SK-N-MC (cell line): ENCODE measurements at regions not wholly inside any gene's neighbourhood (a gene's known extent, or its start where the extent isn't known, plus 50 kb on each side); places are given as distances from the start of the nearest gene placed in this dataset.

Experiments
- DNase-seq: peaks from one replicate; pipeline ENCODE4 v3.0.0-alpha.2; 2011; ENCODE audit warnings: low read depth, low spot score
- H3K27ac ChIP-seq: fragments of 200-600 bp; sonication (generic); 2 replicates; pipeline ENCODE4 v1.5.1; 2016; ENCODE audit warnings: mixed run types
- H3K36me3 ChIP-seq: fragments of 200-600 bp; sonication (generic); 2 replicates; pipeline ENCODE4 v1.6.1; 2017; ENCODE audit warnings: antibody characterized with exemption, low read length, mixed read lengths; ENCODE audit not compliant: insufficient read depth
- H3K4me3 ChIP-seq: fragments of 200-600 bp; sonication (generic); 2 replicates; pipeline ENCODE4 v1.5.1; 2016
- H3K9ac ChIP-seq: fragments of 200-600 bp; sonication (generic); 2 replicates; pipeline ENCODE4 v1.8.0; 2017; ENCODE audit warnings: mixed run types, mixed read lengths; ENCODE audit not compliant: insufficient read length
- H3K9me3 ChIP-seq: fragments of 200-600 bp; sonication (generic); 2 replicates; pipeline ENCODE4 v1.6.1; 2017; ENCODE audit warnings: low read depth, mild to moderate bottlenecking, antibody characterized with exemption, low read length, moderate library complexity, mixed read lengths
- EZH2 ChIP-seq: fragments of 200-600 bp; sonication (generic); IDR thresholded peaks from one replicate; pipeline ENCODE4 v1.6.1; 2017; ENCODE audit warnings: antibody characterized with exemption
- FOXP2 ChIP-seq: optimal IDR thresholded peaks from 2 replicates; pipeline ENCODE3; 2011; ENCODE audit warnings: mild to moderate bottlenecking, moderate library complexity; ENCODE audit not compliant: insufficient read depth; ENCODE audit errors: extremely low read length, control extremely low read depth
- POLR2AphosphoS5 ChIP-seq: IDR thresholded peaks from 2 replicates; pipeline ENCODE4 v1.6.1; 2012; ENCODE audit warnings: mild to moderate bottlenecking, low read depth, low read length, borderline replicate concordance

DNA sequence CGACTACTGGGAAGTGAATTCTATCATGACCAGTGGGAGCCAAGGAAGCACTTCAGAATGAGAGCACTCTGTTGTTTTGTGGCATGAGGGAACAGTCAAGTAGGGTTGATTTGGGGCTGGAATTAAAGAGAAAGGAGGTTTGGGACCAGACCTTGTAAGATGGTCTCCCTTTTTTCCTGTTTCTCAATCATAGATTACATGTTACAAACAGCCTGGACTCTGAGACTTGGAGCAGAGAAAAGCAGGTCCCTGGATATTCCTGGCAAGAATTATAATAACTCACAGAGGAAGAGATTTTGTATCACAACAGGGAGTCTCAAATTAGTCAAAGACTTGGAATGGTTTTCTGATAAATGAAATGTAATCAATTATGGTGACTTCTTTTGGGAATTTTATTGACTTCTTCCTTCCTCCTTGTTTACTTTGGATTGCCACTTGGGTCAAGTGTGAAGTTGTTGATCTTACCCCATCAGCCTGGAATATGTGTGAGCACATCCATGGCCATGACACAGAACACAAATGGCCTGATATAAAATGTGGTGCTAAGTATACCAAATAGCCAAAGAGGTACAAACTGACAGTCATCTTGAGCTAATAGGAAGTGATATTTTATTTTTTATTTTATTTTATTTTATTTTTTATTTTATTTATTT, 131.0 kb upstream of the OSMR start:
- no peaks in the 10 kb centered on the region for H3K9me3 ChIP-seq
- H3K27ac ChIP-seq, result peak overlapping the region; percentile 77
- H3K9ac ChIP-seq, result no peak overlapping the region
- no peak overlapping the region for H3K4me3 ChIP-seq
- no peaks in the 10 kb centered on the region for H3K36me3 ChIP-seq
- TF ChIP-seq FOXP2 (no peak), POLR2AphosphoS5 (no peak), EZH2 (no peak)
- DNase-seq, result no peak

DNA sequence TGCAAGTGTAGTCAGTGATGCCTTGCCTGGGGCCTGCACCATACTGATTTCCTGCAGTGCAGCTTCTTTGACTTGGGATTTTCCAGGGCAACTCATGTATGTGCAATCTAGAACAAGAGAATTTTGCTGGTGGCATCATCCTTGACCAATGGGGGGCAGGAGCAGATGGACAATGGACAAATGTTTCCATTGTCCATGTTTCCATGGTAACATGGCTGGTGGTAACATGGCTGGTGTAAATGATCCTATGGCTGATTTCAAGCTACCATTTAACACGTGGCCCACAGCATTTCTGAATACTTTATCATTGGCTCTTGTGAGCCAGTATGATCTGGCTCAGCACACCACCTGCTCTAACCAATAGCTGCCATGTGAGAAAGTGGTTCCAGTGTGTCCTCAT, 130.1 kb upstream of the OSMR start:
- no peaks in the 10 kb centered on the region for H3K36me3 ChIP-seq
- TF ChIP-seq POLR2AphosphoS5 (no peak), EZH2 (no peak), FOXP2 (no peak)
- H3K4me3 ChIP-seq, result no peak overlapping the region
- DNase-seq, result no peak
- H3K27ac ChIP-seq, result peak overlapping the region; percentile 100; the same call in 1 of the 2 replicates
- H3K9ac ChIP-seq, result no peak overlapping the region
- H3K9me3 ChIP-seq, result no peaks in the 10 kb centered on the region

DNA sequence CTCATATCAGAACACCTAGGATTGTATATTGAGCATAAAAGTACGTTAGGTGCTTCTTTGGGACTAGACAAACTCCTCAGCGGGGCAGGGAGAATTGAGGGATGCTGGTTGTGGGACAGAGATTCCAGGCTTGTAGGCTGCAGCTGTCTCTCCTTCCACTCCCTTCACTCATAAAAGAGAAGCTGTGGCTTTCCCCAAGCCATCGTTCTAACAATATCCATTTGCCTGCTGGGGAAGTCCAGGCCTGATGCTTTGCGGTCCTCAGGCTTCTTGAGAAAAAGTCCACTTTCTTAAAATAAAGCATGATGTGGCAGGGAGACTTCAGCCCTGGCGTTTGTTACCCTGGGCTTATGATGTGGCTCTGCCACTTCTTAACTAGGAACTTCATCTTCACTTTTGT, 129.3 kb upstream of the OSMR start:
- DNase-seq, result no peak
- H3K27ac ChIP-seq, result peak overlapping the region; percentile 100
- H3K4me3 ChIP-seq, result no peak overlapping the region
- H3K9me3 ChIP-seq, result no peaks in the 10 kb centered on the region
- no peak for TF ChIP-seq FOXP2
- no peak for TF ChIP-seq POLR2AphosphoS5
- no peak for TF ChIP-seq EZH2
- H3K36me3 ChIP-seq, result no peaks in the 10 kb centered on the region
- H3K9ac ChIP-seq, result no peak overlapping the region

DNA sequence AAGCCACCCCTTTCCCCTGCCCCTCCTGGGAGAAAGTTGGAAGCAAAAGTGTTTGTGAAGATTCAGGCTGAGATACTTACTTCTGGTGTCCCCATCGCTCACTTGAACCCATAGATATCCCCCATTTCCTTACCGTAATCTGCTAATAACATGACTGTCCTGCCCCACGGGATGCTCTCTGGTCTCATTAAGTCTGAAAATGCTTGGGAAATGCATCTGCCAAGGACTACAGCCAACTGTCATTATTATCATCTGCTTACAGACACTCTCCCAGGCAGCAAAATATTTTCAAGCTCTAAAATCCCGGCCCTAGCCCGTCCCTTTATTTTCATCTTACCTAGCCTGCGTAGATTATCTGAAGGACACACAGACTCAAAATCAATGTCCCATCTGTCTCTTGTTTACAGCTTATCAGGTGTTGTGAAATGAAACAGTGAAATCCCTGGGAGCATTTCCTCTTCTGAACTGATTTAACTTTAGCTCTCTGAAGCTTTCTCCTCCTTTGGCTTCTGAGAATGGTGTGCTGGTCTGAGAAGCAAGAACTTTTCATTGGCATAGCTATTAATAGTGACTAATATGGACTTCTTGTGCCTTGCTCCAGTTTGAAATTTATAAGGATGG, 126.9 kb upstream of the OSMR start:
- peak; percentile 82 for DNase-seq
- peak overlapping the region; percentile 100 for H3K27ac ChIP-seq
- TF ChIP-seq FOXP2 (peak; percentile 18), POLR2AphosphoS5 (no peak; the same call in 1 of the 2 replicates)
- peak overlapping the region; percentile 94 for H3K9ac ChIP-seq
- H3K36me3 ChIP-seq, result no peaks in the 10 kb centered on the region
- H3K9me3 ChIP-seq, result no peaks in the 10 kb centered on the region
- peak overlapping the region; percentile 77 for H3K4me3 ChIP-seq

DNA sequence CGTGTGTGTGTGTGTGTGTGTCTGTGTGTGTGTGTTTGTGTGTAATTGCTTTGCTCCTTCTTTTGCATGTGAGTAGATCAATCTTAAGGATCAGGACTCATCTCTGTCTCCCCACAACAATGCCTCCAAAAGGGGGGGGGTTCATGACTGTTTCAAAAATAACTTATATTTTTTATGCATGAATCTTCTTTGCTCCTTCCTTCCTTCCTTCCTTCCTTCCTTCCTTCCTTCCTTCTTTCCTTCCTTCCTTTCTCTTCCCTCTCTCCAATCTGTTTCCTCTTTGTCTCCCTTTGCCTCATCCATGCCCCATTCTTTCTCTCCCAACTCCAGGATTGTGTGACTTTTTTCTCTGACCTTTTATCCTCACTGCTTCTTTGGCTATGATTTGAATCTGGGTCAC, 126.4 kb upstream of the OSMR start:
- no peaks in the 10 kb centered on the region for H3K36me3 ChIP-seq
- TF ChIP-seq EZH2, result no peak
- TF ChIP-seq FOXP2, result peak; percentile 23
- peak; percentile 69; the same call in 1 of the 2 replicates for TF ChIP-seq POLR2AphosphoS5
- H3K4me3 ChIP-seq, result peak overlapping the region; percentile 77
- H3K9me3 ChIP-seq, result no peaks in the 10 kb centered on the region
- H3K27ac ChIP-seq, result peak overlapping the region; percentile 100
- peak; percentile 98 for DNase-seq
- H3K9ac ChIP-seq, result peak overlapping the region; percentile 94

DNA sequence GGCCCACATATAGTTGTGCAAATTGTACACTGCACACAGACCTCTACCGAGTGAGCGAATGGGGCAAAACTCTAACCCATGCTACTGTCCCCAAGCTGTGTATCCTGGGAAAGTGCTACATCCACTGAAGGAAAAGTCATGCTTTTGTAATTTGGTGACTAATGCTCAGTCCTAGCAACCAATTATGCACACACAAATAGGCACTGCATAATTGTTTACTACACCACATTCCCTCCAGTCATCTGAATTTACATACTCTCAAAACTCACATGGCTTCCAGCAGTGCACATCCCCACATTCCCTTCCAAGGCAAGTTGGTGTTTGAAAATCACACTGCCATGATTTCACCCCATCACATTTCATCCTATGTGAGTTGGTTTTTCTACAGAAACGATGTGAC, 125.9 kb upstream of the OSMR start:
- peak; percentile 100 for TF ChIP-seq FOXP2
- TF ChIP-seq EZH2, result no peak
- no peaks in the 10 kb centered on the region for H3K36me3 ChIP-seq
- H3K27ac ChIP-seq, result peak overlapping the region; percentile 100
- H3K9ac ChIP-seq, result peak overlapping the region; percentile 86
- H3K9me3 ChIP-seq, result no peaks in the 10 kb centered on the region
- peak; percentile 99 for DNase-seq
- H3K4me3 ChIP-seq, result peak overlapping the region; percentile 75

DNA sequence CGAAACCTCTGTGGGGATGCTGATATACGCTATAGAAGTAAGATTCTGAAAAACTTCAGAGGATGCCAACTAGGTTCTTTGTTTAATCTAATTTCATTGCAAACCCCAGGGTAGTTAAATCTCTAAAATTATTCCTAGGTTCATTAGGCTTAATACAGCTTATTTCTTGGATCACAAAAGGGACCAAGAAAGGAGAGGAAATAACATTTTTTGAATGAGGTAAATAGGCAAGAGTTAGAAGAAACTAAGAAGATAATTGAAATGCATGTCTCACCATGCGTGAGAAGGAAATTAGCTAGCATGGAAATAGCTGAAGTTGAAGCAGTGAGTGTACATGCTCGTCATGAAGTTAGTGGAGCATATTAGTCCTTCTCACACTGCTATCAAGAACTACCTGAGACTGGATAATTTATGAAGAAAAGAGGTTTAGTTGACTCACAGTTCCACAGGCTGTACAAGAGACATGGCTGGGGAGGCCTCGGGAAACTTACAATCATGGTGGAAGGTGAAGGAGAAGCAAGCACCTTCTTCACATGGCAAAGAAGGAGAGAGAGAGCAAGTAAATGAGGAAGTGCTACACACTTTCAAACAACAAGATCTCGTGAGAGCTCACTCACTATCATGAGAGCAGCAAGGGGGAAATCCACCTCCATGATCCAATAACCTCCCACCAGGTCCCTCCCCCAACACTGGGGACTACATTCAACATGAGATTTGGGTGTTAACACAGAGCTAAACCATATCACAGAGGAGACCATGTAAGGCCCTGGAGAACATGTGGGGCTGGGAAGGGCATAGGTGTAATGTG, 125.1 kb upstream of the OSMR start:
- peak overlapping the region; percentile 100 for H3K27ac ChIP-seq
- H3K9ac ChIP-seq, result peak overlapping the region; percentile 86
- DNase-seq, result no peak
- no peaks in the 10 kb centered on the region for H3K9me3 ChIP-seq
- TF ChIP-seq FOXP2, result no peak
- no peak for TF ChIP-seq POLR2AphosphoS5
- no peak for TF ChIP-seq EZH2
- H3K4me3 ChIP-seq, result peak overlapping the region; percentile 75
- H3K36me3 ChIP-seq, result no peaks in the 10 kb centered on the region

DNA sequence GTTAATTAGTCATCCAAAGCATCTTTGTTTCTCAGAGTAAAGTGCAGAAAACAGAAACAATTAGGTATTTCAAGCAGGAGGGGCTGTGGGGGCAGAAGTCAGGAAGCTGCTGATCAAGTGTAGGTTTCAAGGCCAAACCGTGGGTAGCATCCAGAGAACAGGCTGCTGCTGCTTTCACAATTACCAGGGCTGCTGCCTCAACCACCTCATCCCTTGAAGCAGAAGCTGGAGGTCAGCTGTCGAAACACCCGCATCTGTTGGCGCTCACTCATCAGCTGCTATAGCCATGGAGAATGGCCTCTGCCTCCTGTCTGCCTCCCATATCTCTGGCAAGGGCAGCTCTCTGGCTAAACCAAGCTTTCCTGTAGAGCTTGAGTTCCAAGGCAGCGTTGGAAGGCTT, 122.9 kb upstream of the OSMR start:
- Histone ChIP-seq H3K36me3 (no peaks in the 10 kb centered on the region), H3K4me3 (no peak overlapping the region), H3K27ac (peak overlapping the region; percentile 100), H3K9ac (no peak overlapping the region), H3K9me3 (no peaks in the 10 kb centered on the region)
- no peak for DNase-seq
- TF ChIP-seq POLR2AphosphoS5, result no peak
- no peak for TF ChIP-seq FOXP2
- no peak for TF ChIP-seq EZH2
